Lung (tissue), 11 donors: ENCODE measurements at regions not wholly inside any gene's neighbourhood (a gene's known extent, or its start where the extent isn't known, plus 50 kb on each side); places are given as distances from the start of the nearest gene placed in this dataset.

Source experiments
- ATAC-seq: fragments of 200-7000 bp; cut with Tn5 transposase; one replicate; pipeline ENCODE4 v1.9.1; 2020; ENCODE audit warnings: moderate number of reproducible peaks; ENCODE audit not compliant: insufficient read depth, low FRiP score
- DNase-seq, 3 donors: peaks; one replicate each; pipeline ENCODE4 v3.0.0-alpha.2; 2013 to 2017
- H3K27ac ChIP-seq, 2 donors: one replicate each; pipeline ENCODE4 v1.5.1; 2013; ENCODE audit warnings: mild to moderate bottlenecking in 2 of 2, moderate library complexity in 2 of 2, control low read depth in 1 of 2, inconsistent platforms in 1 of 2, low read depth in 1 of 2, low read length in 1 of 2
- H3K27me3 ChIP-seq, 3 donors: one replicate each; pipeline ENCODE4 v1.5.1; 2013; ENCODE audit warnings: low read length in 2 of 3; ENCODE audit not compliant: control insufficient read depth in 3 of 3, insufficient read depth in 3 of 3
- H3K36me3 ChIP-seq, 4 donors: one replicate each; pipeline ENCODE4 v1.5.1; 2013; ENCODE audit warnings: low read length in 4 of 4, mild to moderate bottlenecking in 1 of 4, moderate library complexity in 1 of 4; ENCODE audit not compliant: control insufficient read depth in 4 of 4, insufficient read depth in 4 of 4
- H3K4me1 ChIP-seq, 5 donors: one replicate each; pipeline ENCODE4 v1.5.1; 2013; ENCODE audit warnings: low read length in 5 of 5, mild to moderate bottlenecking in 2 of 5, moderate library complexity in 1 of 5; ENCODE audit not compliant: control insufficient read depth in 5 of 5, insufficient read depth in 5 of 5
- H3K4me3 ChIP-seq: one replicate; pipeline ENCODE4 v1.5.1; 2013; ENCODE audit warnings: mild to moderate bottlenecking, control low read depth, moderate library complexity
- H3K9ac ChIP-seq, 2 donors: one replicate each; pipeline ENCODE4 v1.5.1; 2013; ENCODE audit warnings: low read length in 2 of 2, control low read depth in 1 of 2; ENCODE audit not compliant: insufficient read depth in 1 of 2
- H3K9me3 ChIP-seq, 4 donors: one replicate each; pipeline ENCODE4 v1.5.1; 2013; ENCODE audit warnings: low read length in 3 of 4, mild to moderate bottlenecking in 1 of 4, moderate library complexity in 1 of 4; ENCODE audit not compliant: control insufficient read depth in 4 of 4, insufficient read depth in 3 of 4
- CTCF ChIP-seq: IDR thresholded peaks from 2 replicates; pipeline ENCODE4 v1.5.1; 2012; ENCODE audit warnings: mild to moderate bottlenecking; ENCODE audit errors: control extremely low read depth, extremely low read depth
- WGBS, 2 donors: extraction: QIAGEN DNeasy Blood & Tissue Kit; methylation state at CpG; one replicate each; pipeline ENCODE4 v1.1.7; 2013; 5-methylcytosine and 5-hydroxymethylcytosine counted together
- donor health status: control.
- donor health status: control.
- donor health status: Bipolar disorder and iron deficiency.
- donor health status: healthy.
- donor health status: DM: yes; HTN: yes; CAD: no.

GRCh38 chr5:101932599-101932998 is 363.5 kb downstream of the SLCO4C1 start:
- no peaks in the 10 kb centered on the region for H3K36me3 ChIP-seq
- H3K9ac ChIP-seq, result no peak overlapping the region
- H3K4me1 ChIP-seq, result no peaks in the 10 kb centered on the region
- TF ChIP-seq CTCF, result no peak
- H3K27ac ChIP-seq, result no peak overlapping the region
- H3K9me3 ChIP-seq, result peaks cover 0 to 2% (median 0%) of the 10 kb centered on the region in 4 donors
- H3K4me3 ChIP-seq, result no peak overlapping the region
- DNase-seq (no peak), ATAC-seq (no peak)
- 61 to 82% methylated on average over 3 of the region's 3 CpGs for WGBS, 2 donors
- no peaks in the 10 kb centered on the region for H3K27me3 ChIP-seq

- H3K36me3 ChIP-seq, result no peaks in the 10 kb centered on the region
- H3K27me3 ChIP-seq, result no peaks in the 10 kb centered on the region
- H3K4me1 ChIP-seq, result no peaks in the 10 kb centered on the region
- no peaks in the 10 kb centered on the region for H3K9me3 ChIP-seq
- no peak overlapping the region for H3K4me3 ChIP-seq
- no peak overlapping the region for H3K9ac ChIP-seq
- H3K27ac ChIP-seq, result no peak overlapping the region
- no peak for TF ChIP-seq CTCF
- DNase-seq (no peak), ATAC-seq (no peak)
Measured at GRCh38 chr5:101929628-101930027, 366.5 kb downstream of the SLCO4C1 start.

GRCh38 chr5:101917166-101917565 is 378.9 kb downstream of the SLCO4C1 start:
- Histone ChIP-seq H3K36me3 (no peaks in the 10 kb centered on the region), H3K4me1 (no peaks in the 10 kb centered on the region), H3K9ac (no peak overlapping the region), H3K9me3 (no peaks in the 10 kb centered on the region), H3K27me3 (no peaks in the 10 kb centered on the region), H3K4me3 (no peak overlapping the region), H3K27ac (no peak overlapping the region)
- DNase-seq (no peak), ATAC-seq (no peak)
- WGBS, 2 donors, result 65 to 69% methylated on average over 2 of the region's 2 CpGs
- TF ChIP-seq CTCF, result no peak

GRCh38 chr5:101915554-101915953 is 380.5 kb downstream of the SLCO4C1 start:
- no peak overlapping the region for H3K4me3 ChIP-seq
- H3K36me3 ChIP-seq, result no peaks in the 10 kb centered on the region
- H3K27me3 ChIP-seq, result no peaks in the 10 kb centered on the region
- no peak overlapping the region for H3K27ac ChIP-seq
- TF ChIP-seq CTCF, result no peak
- 83 to 84% methylated on average over 7 of the region's 7 CpGs for WGBS, 2 donors
- no peak for ATAC-seq
- DNase-seq, result no peak
- H3K9ac ChIP-seq, result no peak overlapping the region
- no peaks in the 10 kb centered on the region for H3K4me1 ChIP-seq
- no peaks in the 10 kb centered on the region for H3K9me3 ChIP-seq
